ENCODE measurements at regions not wholly inside any gene's neighbourhood (a gene's known extent, or its start where the extent isn't known, plus 50 kb on each side); places are given as distances from the start of the nearest gene placed in this dataset.

- no peaks in the 10 kb centered on the region for H3K4me1 ChIP-seq (ENCODE audit: insufficient read depth, low read length, poor library complexity, severe bottlenecking)
- H3K36me3 ChIP-seq (ENCODE audit: insufficient read depth, low read length): no peaks in the 10 kb centered on the region
- TF ChIP-seq EZH2phosphoT487 (IDR thresholded peaks at IDR 0.05; ENCODE audit: borderline replicate concordance) (no peak), CTCF (conservative IDR thresholded peaks at IDR 0.05; ENCODE audit: low read length) (no peak)
Observed at GRCh38 chr10:58030208-58030607, 237.5 kb downstream of the IPMK start.

GRCh38 chr10:58028597-58029366, 238.9 kb downstream of the IPMK start:
- Histone ChIP-seq H3K4me1 (ENCODE audit: insufficient read depth, low read length, poor library complexity, severe bottlenecking) (no peaks in the 10 kb centered on the region), H3K9ac (ENCODE audit: low read depth, low read length, poor library complexity, severe bottlenecking) (no peak overlapping the region), H3K9me2 (replicated peaks; ENCODE audit: low read depth, low read length) (no peaks in the 10 kb centered on the region), H3K4me2 (ENCODE audit: low read depth, low read length, poor library complexity, severe bottlenecking) (no peak overlapping the region), H2AFZ (ENCODE audit: low read length) (no peak overlapping the region), H3K4me3 (ENCODE audit: low read length, poor library complexity, severe bottlenecking) (no peak overlapping the region), H3K27me3 (ENCODE audit: insufficient read depth, low read length, poor library complexity, severe bottlenecking) (no peaks in the 10 kb centered on the region), H3K79me2 (ENCODE audit: insufficient read depth, low read length) (no peaks in the 10 kb centered on the region), H3K9me3 (ENCODE audit: insufficient read depth, low read depth, low read length) (no peaks in the 10 kb centered on the region), H3F3A (ENCODE audit: low read depth) (no peaks in the 10 kb centered on the region), H3K36me3 (ENCODE audit: insufficient read depth, low read length) (no peaks in the 10 kb centered on the region), H4K20me1 (ENCODE audit: insufficient read depth, low read length, poor library complexity, severe bottlenecking) (no peaks in the 10 kb centered on the region)
- TF ChIP-seq EZH2phosphoT487 (IDR thresholded peaks at IDR 0.05; ENCODE audit: borderline replicate concordance) (no peak), CTCF (conservative IDR thresholded peaks at IDR 0.05; ENCODE audit: low read length) (no peak)

More at GRCh38 chr10:58030208-58030607, 237.5 kb downstream of the IPMK start:
- Histone ChIP-seq H3K4me2 (ENCODE audit: low read depth, low read length, poor library complexity, severe bottlenecking) (no peak overlapping the region), H4K20me1 (ENCODE audit: insufficient read depth, low read length, poor library complexity, severe bottlenecking) (no peaks in the 10 kb centered on the region), H3K79me2 (ENCODE audit: insufficient read depth, low read length) (no peaks in the 10 kb centered on the region), H3K9me2 (replicated peaks; ENCODE audit: low read depth, low read length) (no peaks in the 10 kb centered on the region), H2AFZ (ENCODE audit: low read length) (no peak overlapping the region), H3K4me3 (ENCODE audit: low read length, poor library complexity, severe bottlenecking) (no peak overlapping the region), H3F3A (ENCODE audit: low read depth) (no peaks in the 10 kb centered on the region), H3K9me3 (ENCODE audit: insufficient read depth, low read depth, low read length) (no peaks in the 10 kb centered on the region), H3K9ac (ENCODE audit: low read depth, low read length, poor library complexity, severe bottlenecking) (no peak overlapping the region), H3K27me3 (ENCODE audit: insufficient read depth, low read length, poor library complexity, severe bottlenecking) (no peaks in the 10 kb centered on the region)

- H3K9me2 ChIP-seq (replicated peaks; ENCODE audit: low read depth, low read length): no peaks in the 10 kb centered on the region
- no peak overlapping the region for H3K4me3 ChIP-seq (ENCODE audit: low read length, poor library complexity, severe bottlenecking)
- H3K27me3 ChIP-seq (ENCODE audit: insufficient read depth, low read length, poor library complexity, severe bottlenecking): no peaks in the 10 kb centered on the region
- H3F3A ChIP-seq (ENCODE audit: low read depth): no peaks in the 10 kb centered on the region
- no peak for TF ChIP-seq CTCF (conservative IDR thresholded peaks at IDR 0.05; ENCODE audit: low read length)
- no peak for TF ChIP-seq EZH2phosphoT487 (IDR thresholded peaks at IDR 0.05; ENCODE audit: borderline replicate concordance)
- no peak overlapping the region for H3K9ac ChIP-seq (ENCODE audit: low read depth, low read length, poor library complexity, severe bottlenecking)
- no peaks in the 10 kb centered on the region for H3K9me3 ChIP-seq (ENCODE audit: insufficient read depth, low read depth, low read length)
- no peaks in the 10 kb centered on the region for H3K4me1 ChIP-seq (ENCODE audit: insufficient read depth, low read length, poor library complexity, severe bottlenecking)
- H3K79me2 ChIP-seq (ENCODE audit: insufficient read depth, low read length): no peaks in the 10 kb centered on the region
- no peak overlapping the region for H3K4me2 ChIP-seq (ENCODE audit: low read depth, low read length, poor library complexity, severe bottlenecking)
- H3K36me3 ChIP-seq (ENCODE audit: insufficient read depth, low read length): no peaks in the 10 kb centered on the region
- H2AFZ ChIP-seq (ENCODE audit: low read length): no peak overlapping the region
- H4K20me1 ChIP-seq (ENCODE audit: insufficient read depth, low read length, poor library complexity, severe bottlenecking): no peaks in the 10 kb centered on the region
Observed at GRCh38 chr10:58027426-58027825, 240.3 kb downstream of the IPMK start.
